Activated naive CD4-positive, alpha-beta T cell (primary cell): ENCODE measurements at regions not wholly inside any gene's neighbourhood (a gene's known extent, or its start where the extent isn't known, plus 50 kb on each side); places are given as distances from the start of the nearest gene placed in this dataset.

ENCODE experiments used
- DNase-seq, 4 experiments: peaks; one replicate each; lab custom pipeline; 2025; lab: John Stamatoyannopoulos, UW

GRCh38 chr2:181188605-181189004 is 208.2 kb downstream of the UBE2E3 start:
- no peak for DNase-seq

DNA sequence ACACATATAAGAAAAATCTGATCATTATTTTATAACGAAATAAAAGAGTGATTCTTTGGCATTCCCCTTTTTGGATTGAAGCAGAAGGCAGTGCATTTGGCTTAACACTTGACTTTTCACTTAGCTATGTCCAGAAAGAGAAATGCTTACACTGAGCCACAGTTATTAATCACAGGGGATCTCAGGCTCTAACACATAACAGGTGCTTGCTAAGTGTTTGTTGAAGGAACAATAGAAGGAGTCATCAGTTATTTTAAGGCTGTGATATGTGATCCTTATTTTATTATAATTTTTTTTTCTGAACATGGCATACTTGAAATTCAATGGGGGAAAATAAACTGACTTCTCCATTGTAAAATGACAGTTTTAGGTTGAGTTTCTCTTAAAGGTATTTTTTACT is 209.5 kb downstream of the UBE2E3 start:
- no peak for DNase-seq

GRCh38 chr2:181190711-181191110 is 210.3 kb downstream of the UBE2E3 start:
- DNase-seq: no peak

DNA sequence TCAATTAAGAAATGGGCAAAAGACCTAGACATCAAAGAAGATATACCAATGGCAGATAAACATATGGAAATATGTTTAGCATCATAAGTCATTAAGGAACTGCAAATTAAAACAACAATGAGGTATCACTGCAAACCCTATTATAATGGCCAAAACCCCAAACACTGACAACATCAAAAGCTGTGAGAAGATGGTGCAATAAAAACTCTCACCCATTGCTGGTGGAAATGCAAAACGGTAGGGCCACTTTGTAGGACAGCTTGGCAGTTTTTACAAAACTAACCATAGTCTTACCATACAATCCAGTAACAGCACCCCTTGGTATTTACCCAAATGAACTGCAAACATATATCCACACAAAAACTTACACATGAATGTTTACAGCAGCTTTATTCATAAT is 213.1 kb downstream of the UBE2E3 start:
- DNase-seq: no peak

DNA sequence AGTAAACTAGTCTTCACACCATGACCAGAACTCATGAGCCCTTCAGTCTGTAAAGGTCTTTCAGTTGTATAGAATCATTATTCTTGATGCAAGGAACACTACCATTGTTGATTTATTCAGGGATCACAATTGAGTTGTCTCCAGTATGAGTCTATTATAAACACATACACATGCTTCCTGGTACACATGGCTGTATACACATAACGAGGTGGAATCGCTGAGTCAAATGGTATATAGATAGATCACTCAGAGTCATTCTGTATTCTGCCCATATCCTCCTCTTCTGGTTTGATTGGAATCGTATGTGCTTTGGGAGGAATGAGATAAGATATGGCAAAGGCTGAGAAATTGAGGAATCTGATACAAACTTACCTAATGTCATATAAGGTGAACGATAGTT is 216.0 kb downstream of the UBE2E3 start:
- no peak for DNase-seq

- DNase-seq: no peak
Measured at GRCh38 chr2:181197140-181197760, 216.8 kb downstream of the UBE2E3 start.

DNA sequence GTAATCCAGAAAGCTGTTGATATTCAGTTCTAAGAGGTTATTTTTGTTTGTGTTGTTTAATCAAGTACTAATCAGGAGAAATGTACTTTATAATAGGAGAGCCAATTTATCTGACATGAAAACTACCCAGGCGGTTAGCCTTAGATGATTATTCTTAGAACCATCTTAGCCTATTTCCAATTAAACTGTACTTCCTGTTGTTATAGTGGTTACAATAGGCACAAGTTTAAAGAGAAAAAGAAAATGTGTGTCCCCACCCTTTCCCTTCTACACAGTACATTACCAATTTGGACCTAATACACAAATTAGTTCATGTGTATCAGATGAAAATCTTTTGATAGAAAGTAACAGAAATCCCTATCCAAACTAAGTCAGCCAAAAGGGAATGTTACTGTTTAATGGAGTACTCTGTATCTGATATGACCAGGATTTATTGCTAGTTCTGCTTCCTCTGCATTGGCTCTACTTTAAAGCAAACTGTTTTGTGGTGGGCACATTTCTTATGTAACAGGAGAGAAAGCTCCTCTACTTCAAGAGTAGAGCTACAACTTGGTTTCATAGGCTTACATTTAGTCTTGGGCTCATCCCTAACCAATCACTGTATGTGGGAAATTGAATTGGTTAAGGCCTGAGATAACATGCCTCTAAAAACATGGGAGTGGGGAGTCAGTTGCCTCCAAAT is 217.9 kb downstream of the UBE2E3 start:
- no peak for DNase-seq

- no peak for DNase-seq
Measured at GRCh38 chr2:181203412-181203811, 223.0 kb downstream of the UBE2E3 start.

DNA sequence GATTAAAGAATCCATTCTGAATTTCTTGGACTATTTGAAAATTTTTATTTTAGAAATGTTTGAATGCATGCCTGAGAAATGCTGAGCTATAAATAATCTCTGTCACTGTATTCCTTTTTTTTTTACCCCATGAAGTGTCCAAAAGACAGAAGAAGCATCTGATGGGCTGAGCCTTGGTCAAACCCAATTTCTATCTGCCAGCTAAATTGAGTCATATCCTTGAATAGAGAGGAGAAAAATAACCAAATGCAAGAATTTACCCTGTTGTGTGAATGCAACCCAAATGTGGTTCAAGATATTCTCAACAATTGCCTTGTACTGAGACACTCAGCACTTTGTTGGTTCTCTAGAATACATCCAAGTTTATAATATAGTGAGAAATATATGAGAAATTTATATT is 223.5 kb downstream of the UBE2E3 start:
- no peak for DNase-seq

DNA sequence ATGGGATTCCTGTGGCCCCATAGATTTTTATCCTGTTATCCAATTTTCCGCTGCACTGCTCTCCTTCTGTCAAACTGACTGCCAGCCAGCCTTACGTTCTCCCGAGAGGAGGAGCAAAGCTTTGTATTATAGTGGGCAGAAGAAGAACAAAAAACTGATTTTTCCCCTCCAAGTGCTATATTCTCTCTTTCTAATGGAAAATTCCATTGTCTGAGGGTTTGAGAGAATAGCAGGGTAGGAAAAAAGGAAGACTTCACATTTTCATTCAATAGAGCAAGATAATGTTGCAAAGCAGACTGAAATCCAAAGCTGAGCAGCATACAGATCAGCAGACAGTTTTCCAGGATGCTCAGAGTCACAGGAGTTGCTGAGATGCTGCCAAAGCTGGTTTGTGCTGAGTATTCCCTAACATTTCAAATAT is 238.0 kb downstream of the UBE2E3 start:
- no peak for DNase-seq

- DNase-seq: no peak
Measured at GRCh38 chr2:181223234-181223633, 234.0 kb upstream of the ITGA4 start.

DNA sequence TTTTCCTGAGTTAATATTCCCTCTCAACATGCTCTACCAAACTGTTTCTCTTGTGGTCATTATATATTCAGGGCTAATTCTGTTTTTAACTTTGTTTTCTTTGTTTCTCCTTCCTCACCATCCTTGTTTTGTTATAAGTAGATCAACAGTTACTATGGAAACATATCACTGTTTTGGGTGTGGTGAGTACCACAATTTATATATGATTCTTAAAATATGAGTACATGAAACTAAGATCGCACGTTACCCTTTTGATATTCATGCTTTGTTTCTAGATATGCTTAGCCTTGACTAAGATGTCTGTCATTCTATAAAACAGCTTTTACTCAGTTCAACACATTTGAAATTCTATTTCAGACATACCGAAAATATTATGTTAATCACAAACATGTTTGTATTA is 232.3 kb upstream of the ITGA4 start:
- DNase-seq: no peak

- DNase-seq: no peak
Measured at GRCh38 chr2:181228661-181229060, 228.5 kb upstream of the ITGA4 start.

GRCh38 chr2:181231151-181231550 is 226.0 kb upstream of the ITGA4 start:
- no peak for DNase-seq

GRCh38 chr2:181231886-181232621 is 225.1 kb upstream of the ITGA4 start:
- no peak for DNase-seq

DNA sequence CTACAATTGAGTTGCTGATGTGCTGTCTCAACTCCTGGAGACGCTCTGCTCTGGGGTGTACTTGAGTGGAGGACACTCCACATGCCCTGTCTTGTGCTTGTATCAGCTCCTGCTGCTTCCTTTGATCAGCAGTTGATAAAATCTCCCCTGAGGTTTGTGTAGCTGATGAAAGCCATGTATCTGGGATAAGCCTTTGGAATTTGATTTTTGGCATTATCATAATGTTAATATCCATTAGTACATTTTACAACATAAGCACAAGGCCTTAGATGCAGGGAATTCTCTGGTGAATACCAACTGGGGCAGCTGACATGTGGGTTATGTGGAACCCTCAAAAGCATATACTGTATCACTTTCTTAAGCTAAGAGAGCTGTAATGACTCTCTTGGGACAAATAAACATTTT is 222.7 kb upstream of the ITGA4 start:
- no peak for DNase-seq

GRCh38 chr2:181235011-181235410 is 222.2 kb upstream of the ITGA4 start:
- DNase-seq: no peak

GRCh38 chr2:181235683-181236459 is 221.3 kb upstream of the ITGA4 start:
- no peak for DNase-seq

DNA sequence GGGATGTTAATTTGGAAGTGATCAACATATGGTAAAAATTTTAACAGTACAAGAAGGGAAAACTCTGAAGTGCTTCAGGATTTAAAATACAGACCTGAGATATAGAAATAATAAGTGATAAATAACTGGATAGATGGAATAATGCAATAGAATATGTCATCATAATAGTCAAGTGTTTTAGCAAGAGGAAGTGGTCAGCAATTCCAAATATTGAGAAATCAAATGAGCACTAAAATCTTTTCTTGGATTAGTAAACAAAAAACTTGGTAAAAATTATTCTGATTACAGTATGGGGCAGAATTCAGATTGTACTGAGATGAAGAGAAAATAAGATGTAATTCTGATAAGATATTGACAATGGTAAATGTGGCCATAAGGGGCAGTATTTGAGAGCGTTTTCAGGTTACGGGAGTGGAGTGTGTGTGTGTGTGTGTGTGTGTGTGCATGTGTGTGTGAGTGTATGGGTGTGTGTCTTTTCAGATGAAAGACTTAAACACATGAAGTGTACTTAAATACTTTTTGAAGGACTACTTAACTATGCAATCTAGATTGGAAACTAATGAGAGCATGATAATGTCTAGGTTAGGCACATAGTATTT is 217.9 kb upstream of the ITGA4 start:
- no peak for DNase-seq

DNA sequence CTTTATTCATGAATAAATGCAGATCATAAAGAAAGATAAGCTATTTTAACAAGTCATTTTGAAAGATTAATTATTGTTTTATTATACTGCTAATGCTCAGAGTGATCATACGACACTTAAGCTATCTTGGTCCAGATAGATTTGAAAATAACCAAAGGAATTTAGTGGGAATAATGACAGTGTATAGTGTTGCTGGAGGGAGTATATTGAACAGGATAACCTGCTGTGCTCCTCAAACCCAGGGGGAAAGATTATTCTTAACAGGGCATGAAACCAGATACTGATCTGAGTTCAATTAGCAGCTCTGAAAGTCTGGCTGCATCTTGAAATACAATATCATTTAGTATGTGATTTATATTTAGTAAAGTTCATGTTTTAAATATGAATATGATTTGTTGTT is 216.3 kb upstream of the ITGA4 start:
- DNase-seq: no peak

GRCh38 chr2:181241366-181241765 is 215.8 kb upstream of the ITGA4 start:
- no peak for DNase-seq

- DNase-seq: no peak
Measured at GRCh38 chr2:181241797-181242196, 215.4 kb upstream of the ITGA4 start.
